K562 (cell line): ENCODE measurements at regions not wholly inside any gene's neighbourhood (a gene's known extent, or its start where the extent isn't known, plus 50 kb on each side); places are given as distances from the start of the nearest gene placed in this dataset.

Source experiments
- POLR2A ChIP-seq: fragments of 450-650 bp; conservative IDR thresholded peaks from 2 replicates; pipeline ENCODE4 v1.6.1; 2016
- TF ChIP-seq, protein P1 (sequence below), 2 experiments: fragments of 450-650 bp in 1 of 2; sonication (generic) in 1 of 2; formaldehyde crosslinking in 1 of 2; IDR thresholded peaks in 1 of 2; conservative IDR thresholded peaks in 1 of 2; 2 replicates each; pipeline versions ENCODE4 v1.6.1 to v1.8.1; 2016 to 2023; ENCODE audit warnings: mild to moderate bottlenecking in 2 of 2, moderate library complexity in 2 of 2, inconsistent platforms in 1 of 2, missing genetic modification reagents in 1 of 2

GRCh38 chr20:54364365-54364764, 111.0 kb upstream of the DOK5 start:
- TF ChIP-seq, protein P1, sequence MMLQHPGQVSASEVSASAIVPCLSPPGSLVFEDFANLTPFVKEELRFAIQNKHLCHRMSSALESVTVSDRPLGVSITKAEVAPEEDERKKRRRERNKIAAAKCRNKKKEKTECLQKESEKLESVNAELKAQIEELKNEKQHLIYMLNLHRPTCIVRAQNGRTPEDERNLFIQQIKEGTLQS (IDR thresholded peaks at IDR 0.05): no peak
- TF ChIP-seq, protein P1 (CRISPR knock-in tag; conservative IDR thresholded peaks at IDR 0.05): no peak
- no peak for TF ChIP-seq POLR2A
